M059J (cell line): ENCODE measurements at regions not wholly inside any gene's neighbourhood (a gene's known extent, or its start where the extent isn't known, plus 50 kb on each side); places are given as distances from the start of the nearest gene placed in this dataset.
"Not testable (repeated sequence)": the region's sequence is repeated elsewhere in the genome, so short reads cannot be mapped to it uniquely, and the experiment has no call there.

Experiments
- DNase-seq: peaks from one replicate; pipeline ENCODE4 v3.0.0-alpha.2; 2012; ENCODE audit warnings: low read depth

- no peak for DNase-seq
Measured at GRCh38 chr6:93962566-93962965, 543.2 kb upstream of the EPHA7 start.

GRCh38 chr6:93954584-93954983, 535.2 kb upstream of the EPHA7 start:
- no peak for DNase-seq

GRCh38 chr6:93943661-93944060, 524.3 kb upstream of the EPHA7 start:
- no peak for DNase-seq

- no peak for DNase-seq
Measured at GRCh38 chr6:93940381-93940780, 521.0 kb upstream of the EPHA7 start.

GRCh38 chr6:93932175-93932574, 512.8 kb upstream of the EPHA7 start:
- DNase-seq, result no peak

- no peak for DNase-seq
Measured at GRCh38 chr6:93927731-93928130, 508.4 kb upstream of the EPHA7 start.

- DNase-seq, result no peak
Measured at GRCh38 chr6:93919365-93919764, 500.0 kb upstream of the EPHA7 start.

GRCh38 chr6:93918258-93918657, 498.9 kb upstream of the EPHA7 start:
- DNase-seq, result no peak

- DNase-seq, result no peak
Measured at GRCh38 chr6:93917216-93917615, 497.9 kb upstream of the EPHA7 start.

- DNase-seq, result no peak
Measured at GRCh38 chr6:93916716-93917115, 497.4 kb upstream of the EPHA7 start.

- DNase-seq, result no peak
Measured at GRCh38 chr6:93915961-93916360, 496.6 kb upstream of the EPHA7 start.

- DNase-seq, result no peak
Measured at GRCh38 chr6:93902517-93902916, 483.2 kb upstream of the EPHA7 start.

- no peak for DNase-seq
Measured at GRCh38 chr6:93900142-93900541, 480.8 kb upstream of the EPHA7 start.

- DNase-seq, result no peak
Measured at GRCh38 chr6:93896081-93896480, 476.7 kb upstream of the EPHA7 start.

GRCh38 chr6:93894521-93894920, 475.2 kb upstream of the EPHA7 start:
- no peak for DNase-seq

GRCh38 chr6:93889713-93890112, 470.4 kb upstream of the EPHA7 start:
- DNase-seq, result no peak

- DNase-seq, result no peak
Measured at GRCh38 chr6:93886416-93886815, 467.1 kb upstream of the EPHA7 start.

GRCh38 chr6:93859971-93860370, 440.6 kb upstream of the EPHA7 start:
- no peak for DNase-seq

GRCh38 chr6:93858213-93858612, 438.9 kb upstream of the EPHA7 start:
- no peak for DNase-seq

GRCh38 chr6:93849857-93850256, 430.5 kb upstream of the EPHA7 start:
- DNase-seq, result no peak

GRCh38 chr6:93848031-93848742, 428.8 kb upstream of the EPHA7 start:
- DNase-seq, result no peak

- no peak for DNase-seq
Measured at GRCh38 chr6:93842178-93842577, 422.8 kb upstream of the EPHA7 start.

- DNase-seq, result not testable (repeated sequence)
Measured at GRCh38 chr6:93835451-93836145, 416.2 kb upstream of the EPHA7 start.

- not testable (repeated sequence) for DNase-seq
Measured at GRCh38 chr6:93835026-93835425, 415.7 kb upstream of the EPHA7 start.
